ENCODE measurements at regions not wholly inside any gene's neighbourhood (a gene's known extent, or its start where the extent isn't known, plus 50 kb on each side); places are given as distances from the start of the nearest gene placed in this dataset.

DNA sequence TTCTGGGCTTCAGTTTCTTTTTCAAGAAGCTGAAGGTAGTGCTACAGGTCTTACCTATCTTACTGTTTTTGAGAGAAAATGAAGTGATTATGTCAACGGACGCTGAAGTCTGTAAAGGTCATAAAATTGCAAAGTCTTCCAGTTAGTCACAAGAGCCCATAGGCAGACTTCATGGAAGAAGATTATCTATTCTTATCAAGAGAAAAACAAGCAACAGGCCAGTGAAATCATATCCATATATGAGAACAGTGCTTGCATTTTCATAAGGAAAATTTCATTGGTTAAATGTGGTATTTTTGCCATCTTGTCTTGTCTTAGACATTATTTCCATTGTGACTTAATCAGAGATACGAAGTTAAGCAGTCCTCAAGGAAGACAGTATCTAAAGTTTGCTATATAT, 412.7 kb upstream of the SEL1L start:
- DNase-seq (ENCODE audit: low spot score) (no peak), ATAC-seq (no peak)

DNA sequence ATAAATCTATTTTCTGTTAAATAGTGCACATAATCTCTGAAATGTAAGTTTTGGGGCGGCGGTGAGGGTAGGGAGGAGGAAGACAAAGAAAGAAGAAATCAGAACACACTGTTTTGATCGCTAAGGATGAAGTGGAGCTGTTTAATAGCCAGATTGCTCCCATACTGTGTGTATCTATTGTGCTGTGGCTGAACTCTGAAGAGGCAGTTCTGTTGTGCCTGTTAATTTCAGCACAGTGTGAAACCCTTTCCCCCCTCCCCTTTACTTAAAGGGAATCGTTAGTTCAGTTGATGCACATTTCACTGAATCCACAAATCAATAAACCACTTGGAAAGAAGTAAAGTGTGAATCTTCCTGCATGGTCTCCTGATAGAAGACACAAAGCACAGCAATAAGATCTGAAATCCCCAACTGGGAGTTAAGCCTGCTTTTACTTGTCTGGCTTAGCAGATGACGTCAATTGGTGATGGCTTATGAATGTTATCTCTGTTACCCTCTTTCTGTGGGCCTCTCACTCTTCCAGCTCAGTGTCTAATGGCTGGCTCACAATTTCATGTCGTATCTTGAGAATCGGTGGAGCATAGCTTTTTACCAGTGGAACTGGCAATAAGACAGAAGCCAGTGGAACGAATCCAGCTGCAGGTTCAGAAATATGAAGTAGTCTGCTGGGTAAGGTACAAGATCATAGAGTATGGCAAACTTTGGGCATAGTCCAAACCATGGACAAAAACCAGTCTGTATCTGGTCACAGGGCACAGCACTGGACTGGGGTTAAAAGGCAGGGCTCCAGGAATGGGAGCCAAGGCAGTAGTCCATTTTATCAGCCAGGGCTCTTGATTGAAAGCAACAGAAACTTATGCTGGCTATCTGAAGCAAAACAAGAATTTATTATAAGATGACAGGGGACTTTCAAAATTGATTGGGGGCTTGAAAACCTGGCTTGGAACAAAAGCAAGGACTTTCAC, 413.5 kb upstream of the SEL1L start:
- peak; percentile 46 for ATAC-seq
- no peak for DNase-seq (ENCODE audit: low spot score)

DNA sequence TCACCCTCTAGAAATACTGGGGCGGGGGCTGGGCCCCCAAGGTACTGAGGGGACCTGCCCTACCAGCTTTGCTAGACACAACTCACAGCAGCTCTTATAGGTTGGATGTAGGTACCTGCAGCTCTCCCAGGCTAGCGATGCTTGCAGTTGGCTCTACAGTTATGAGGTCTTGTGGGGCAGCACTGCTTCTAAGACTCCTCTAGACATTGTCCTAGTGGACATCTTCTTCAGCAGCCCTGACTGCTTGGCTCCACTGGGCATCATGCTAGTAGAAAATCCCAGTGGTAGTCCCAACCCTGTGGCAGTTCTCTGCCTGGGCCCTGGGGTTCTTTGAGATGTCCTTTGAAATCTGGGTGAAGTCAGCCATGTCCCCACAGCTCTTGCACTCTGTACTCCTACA, 419.3 kb upstream of the SEL1L start:
- DNase-seq (ENCODE audit: low spot score): no peak
- ATAC-seq: no peak

- no peak for DNase-seq (ENCODE audit: low spot score)
- ATAC-seq: no peak
Observed at GRCh38 chr14:81953419-81953818, 419.8 kb upstream of the SEL1L start.

- no peak for ATAC-seq
Observed at GRCh38 chr14:81955123-81955522, 421.5 kb upstream of the SEL1L start.

GRCh38 chr14:81960781-81961180, 427.1 kb upstream of the SEL1L start:
- DNase-seq (ENCODE audit: low spot score): no peak
- ATAC-seq: no peak

More at GRCh38 chr14:81955123-81955522, 421.5 kb upstream of the SEL1L start:
- DNase-seq (ENCODE audit: low spot score): no peak

DNA sequence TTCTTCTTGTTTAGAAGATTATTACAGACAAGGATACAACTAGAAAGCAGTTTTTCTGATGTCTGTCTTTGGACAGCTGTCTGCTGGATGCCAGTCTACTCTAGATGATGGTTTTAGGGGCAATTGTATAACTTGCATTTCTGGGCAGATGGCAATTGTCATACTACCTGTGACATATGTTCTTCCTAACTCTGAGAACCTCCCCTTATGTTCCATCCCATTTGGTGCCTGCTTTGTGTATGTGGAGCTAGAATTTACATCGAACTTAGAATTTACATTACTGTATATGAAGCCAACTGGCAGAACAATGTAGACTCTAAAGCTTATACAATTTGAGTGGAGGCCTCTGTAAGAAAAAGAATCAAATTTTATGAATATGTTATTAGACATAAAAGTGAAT, 430.2 kb upstream of the SEL1L start:
- DNase-seq (ENCODE audit: low spot score): no peak
- no peak for ATAC-seq

DNA sequence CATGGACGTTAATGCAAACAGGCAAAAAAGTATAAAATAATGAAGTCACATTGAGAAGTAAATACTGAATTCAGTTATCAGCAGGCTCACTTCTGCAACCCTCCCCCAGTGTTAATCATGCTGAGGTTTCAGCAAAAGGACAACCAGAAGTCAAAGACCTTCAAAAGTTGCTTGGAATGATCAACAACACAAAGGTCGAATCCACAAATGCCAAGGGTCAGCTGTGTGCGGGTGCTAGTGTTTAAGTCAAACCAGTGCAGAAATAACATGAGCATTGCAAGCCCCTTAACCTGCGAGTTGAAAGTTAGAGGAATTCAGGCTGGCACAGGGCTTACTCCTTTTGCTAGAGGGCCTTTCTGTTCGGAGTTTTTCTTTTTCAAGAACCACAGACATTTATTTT, 436.7 kb upstream of the SEL1L start:
- ATAC-seq: no peak
- no peak for DNase-seq (ENCODE audit: low spot score)

- DNase-seq (ENCODE audit: low spot score) (no peak), ATAC-seq (no peak)
Observed at GRCh38 chr14:81971911-81972310, 438.3 kb upstream of the SEL1L start.

DNA sequence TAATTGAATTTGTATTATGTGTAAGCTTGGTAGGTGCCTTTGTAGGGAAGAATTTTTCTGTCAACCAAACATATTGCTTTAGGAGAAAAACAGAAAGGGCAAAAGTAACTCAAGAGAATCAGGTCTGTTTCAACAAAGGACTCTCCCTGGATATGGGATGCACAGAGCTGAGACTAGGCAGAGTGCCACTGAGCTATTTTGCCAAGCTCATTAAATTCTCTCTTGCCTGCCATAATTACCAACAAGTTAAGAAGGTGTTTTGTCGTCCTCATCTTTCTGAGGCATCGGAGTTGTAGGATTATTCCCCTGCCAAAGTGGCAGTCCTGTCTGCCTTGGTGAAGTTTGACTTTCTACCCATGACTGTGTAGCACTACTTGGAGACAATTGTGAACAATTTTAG, 438.9 kb upstream of the SEL1L start:
- DNase-seq (ENCODE audit: low spot score) (no peak), ATAC-seq (no peak)

DNA sequence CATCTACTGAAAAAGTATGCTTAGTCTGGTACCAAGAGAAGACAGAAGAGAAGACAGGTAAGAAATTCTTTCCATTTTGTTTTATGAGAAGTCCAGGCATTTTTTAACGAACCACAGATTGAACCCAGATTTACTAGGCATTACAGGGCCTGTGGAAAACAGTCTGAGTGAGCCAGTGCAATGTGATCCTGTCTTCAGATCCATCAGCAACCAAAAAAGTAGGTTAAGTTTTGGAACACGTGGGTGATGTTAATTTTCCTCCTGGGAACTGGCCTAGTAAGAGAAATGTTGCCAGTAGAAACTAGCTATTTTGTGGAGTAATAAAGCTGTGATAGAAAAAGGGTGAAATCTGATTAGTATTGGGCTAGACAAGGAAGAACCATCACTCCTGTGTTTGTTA, 440.9 kb upstream of the SEL1L start:
- ATAC-seq: no peak
- DNase-seq (ENCODE audit: low spot score): no peak

- ATAC-seq (peak; percentile 94), DNase-seq (ENCODE audit: low spot score) (peak; percentile 47)
Observed at GRCh38 chr14:81980601-81981306, 447.1 kb upstream of the SEL1L start.

DNA sequence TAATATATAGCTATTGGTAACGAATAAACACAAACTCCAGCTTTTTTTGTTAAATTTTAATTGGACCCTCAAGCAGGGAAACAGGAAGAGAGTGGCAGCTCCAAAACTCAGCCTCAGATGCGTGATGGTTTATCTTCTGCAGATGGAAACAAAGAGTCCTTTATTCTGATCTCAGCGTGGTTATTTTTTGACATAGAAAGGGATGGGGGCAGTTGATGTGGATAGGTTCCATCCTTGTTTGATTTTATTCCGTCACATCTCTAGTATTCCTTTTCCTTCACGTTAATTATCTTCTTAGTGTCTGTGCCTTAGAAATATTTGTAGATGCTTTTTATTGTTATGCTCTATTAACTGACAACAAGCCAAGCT, 447.6 kb upstream of the SEL1L start:
- no peak for DNase-seq (ENCODE audit: low spot score)
- no peak for ATAC-seq

- DNase-seq (ENCODE audit: low spot score) (no peak), ATAC-seq (no peak)
Observed at GRCh38 chr14:81982046-81982445, 448.4 kb upstream of the SEL1L start.

DNA sequence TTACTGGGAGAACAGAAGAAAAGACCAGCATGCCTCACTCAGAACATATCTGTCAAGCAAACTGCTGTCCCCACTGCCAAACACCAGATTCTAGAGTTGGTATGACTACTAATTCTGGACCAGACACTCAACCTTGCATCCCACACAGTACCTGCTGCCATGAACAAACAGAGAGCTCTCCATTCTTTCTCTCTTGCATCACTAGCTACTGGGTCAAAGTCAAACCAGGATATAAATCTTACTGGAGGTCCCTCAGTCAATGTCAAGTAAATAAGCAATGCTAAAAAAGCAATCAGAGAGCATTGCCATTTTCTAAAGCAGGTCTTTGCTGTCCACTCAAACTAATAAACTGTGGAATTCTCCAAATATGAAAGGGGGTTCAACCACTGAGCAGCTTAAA, 452.4 kb upstream of the SEL1L start:
- ATAC-seq: peak; percentile 91

GRCh38 chr14:81989211-81989610, 455.6 kb upstream of the SEL1L start:
- ATAC-seq (no peak), DNase-seq (ENCODE audit: low spot score) (no peak)

More for the DNA sequence above, 452.4 kb upstream of the SEL1L start:
- DNase-seq (ENCODE audit: low spot score): no peak

DNA sequence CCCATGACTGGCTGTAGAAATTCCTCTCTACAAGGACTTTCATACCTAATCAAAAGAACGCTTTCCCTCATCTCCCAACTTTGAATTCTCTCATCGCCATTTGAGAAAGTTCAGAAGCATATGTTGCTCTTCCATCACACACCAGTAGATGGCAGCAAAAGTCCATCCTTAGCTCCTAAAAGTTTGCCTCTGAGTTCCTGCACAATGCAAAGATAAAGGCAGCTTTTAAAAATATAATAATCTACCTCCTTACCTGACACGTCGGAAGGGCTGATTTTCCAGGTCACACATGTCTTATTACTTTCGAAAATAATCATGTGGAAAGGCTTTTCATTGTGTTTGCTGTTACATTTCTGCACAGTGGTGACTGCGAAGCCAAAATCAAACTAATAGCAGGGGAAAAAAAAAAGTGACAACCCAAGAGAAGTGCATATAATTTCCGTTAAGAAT, 456.7 kb upstream of the SEL1L start:
- peak; percentile 52 for DNase-seq (ENCODE audit: low spot score)
- ATAC-seq: peak; percentile 90

- ATAC-seq: peak; percentile 66
- no peak for DNase-seq (ENCODE audit: low spot score)
Observed at GRCh38 chr14:81991998-81992397, 458.3 kb upstream of the SEL1L start.

- no peak for ATAC-seq
Observed at GRCh38 chr14:81993432-81993831, 459.8 kb upstream of the SEL1L start.

GRCh38 chr14:82003426-82003825, 469.8 kb upstream of the SEL1L start:
- no peak for DNase-seq (ENCODE audit: low spot score)
- ATAC-seq: no peak

More at GRCh38 chr14:81993432-81993831, 459.8 kb upstream of the SEL1L start:
- DNase-seq (ENCODE audit: low spot score): no peak

DNA sequence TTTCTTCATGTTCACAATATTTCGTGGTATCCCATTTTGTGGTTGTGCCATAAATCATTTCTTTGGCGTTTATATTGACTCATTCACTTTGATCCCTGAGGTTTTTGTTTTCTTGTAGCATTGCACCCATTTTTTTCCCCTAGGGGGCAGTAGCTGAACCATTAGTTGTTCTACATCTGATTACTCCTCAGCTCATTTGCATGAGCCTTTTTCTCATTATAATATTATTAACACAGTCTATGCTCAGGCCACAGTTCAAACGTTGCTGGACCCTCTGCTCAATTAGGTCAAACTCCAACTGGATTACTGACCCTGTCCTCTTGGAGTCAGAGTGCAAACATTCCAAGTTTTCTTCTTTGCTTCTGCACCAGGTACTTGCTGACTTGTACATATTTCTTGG, 475.4 kb upstream of the SEL1L start:
- no peak for DNase-seq (ENCODE audit: low spot score)
- ATAC-seq: peak; percentile 57

- DNase-seq (ENCODE audit: low spot score) (no peak), ATAC-seq (peak; percentile 86)
Observed at GRCh38 chr14:82009993-82010392, 476.3 kb upstream of the SEL1L start.
